ENCODE measurements at regions not wholly inside any gene's neighbourhood (a gene's known extent, or its start where the extent isn't known, plus 50 kb on each side); places are given as distances from the start of the nearest gene placed in this dataset.
"Not testable (repeated sequence)": the region's sequence is repeated elsewhere in the genome, so short reads cannot be mapped to it uniquely, and the experiment has no call there.

DNA sequence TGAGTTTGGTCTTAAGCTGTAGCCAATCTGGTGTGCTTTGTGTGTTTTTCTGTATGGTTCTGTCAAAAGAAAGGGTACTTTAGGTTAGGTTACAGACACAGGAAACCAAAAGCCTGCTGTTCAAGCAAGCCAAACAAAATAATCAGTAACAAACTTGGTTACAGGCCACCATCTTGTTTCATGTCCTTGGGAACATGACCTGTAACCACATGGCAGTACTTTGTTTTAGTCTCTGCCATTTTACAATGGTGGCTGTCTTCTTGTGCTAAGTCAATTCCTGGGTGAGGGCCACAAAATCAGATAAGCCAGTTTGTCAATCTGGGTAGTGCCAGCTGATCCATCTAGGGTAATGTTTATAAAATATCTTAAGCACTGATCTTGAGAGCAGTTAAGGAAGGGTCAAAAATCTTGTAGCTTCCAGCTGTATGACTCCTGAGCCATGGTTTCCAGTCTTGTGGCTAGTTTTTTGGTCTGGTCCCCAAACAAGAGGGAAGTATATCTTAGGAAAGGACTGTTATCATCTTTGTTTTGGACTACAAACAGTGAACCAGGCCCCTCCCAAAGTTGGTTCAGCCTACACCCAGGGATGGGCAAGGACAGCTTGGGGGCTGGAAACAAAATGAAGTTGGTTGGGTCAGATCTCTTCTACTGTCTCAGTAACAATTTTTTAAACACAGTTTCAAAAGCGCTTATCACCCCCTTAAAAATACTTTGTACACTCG lies 90.0 kb downstream of the IGLL5 start:
- no peak for DNase-seq

DNA sequence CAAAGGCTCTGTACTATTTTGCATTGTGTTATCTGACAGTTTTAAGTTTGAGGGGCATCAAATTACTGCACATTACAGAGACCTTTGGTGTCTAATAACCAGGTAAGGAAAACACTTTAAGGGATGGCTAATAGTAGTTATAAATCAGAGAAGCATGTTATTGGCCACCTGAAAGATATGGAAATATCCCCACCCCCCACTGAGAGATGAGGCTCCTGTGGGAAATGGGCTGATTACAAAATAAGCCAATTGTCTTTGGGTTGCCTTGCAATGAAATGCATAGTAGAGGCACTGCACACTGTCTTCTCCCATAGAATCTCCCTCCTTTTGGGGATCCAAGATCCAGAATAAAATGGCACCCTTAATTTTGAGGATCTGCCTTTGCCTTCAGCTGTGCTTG lies 91.0 kb downstream of the IGLL5 start:
- DNase-seq, result no peak

DNA sequence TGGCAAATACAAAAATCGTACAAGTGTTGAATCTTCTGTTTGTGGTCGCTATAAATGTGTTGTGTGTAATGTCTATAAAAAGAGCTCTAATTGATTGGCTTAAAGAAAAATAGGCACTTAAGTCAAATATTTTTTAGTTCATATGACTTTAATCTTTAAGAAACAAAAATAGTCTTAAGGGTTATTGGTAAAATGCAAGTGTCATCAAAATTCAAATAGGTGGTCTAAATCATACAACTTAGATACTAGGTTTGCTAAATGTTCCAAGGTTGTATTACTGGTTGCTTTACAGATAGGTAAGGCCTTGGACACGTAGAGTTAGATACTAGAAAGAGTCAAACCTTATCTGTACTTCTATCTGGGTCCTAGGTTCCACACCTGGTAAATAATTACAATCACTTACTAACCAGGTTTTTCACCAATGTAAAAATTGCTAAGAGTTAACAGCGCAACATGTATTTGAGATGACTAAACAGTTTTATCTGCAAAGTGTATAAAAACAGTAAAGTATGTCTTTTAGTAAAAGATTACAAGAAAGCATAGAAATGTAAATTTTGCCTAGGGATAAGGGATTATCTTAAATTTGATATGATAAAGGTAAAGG lies 91.1 kb upstream of the GNAZ start:
- DNase-seq, result no peak

DNA sequence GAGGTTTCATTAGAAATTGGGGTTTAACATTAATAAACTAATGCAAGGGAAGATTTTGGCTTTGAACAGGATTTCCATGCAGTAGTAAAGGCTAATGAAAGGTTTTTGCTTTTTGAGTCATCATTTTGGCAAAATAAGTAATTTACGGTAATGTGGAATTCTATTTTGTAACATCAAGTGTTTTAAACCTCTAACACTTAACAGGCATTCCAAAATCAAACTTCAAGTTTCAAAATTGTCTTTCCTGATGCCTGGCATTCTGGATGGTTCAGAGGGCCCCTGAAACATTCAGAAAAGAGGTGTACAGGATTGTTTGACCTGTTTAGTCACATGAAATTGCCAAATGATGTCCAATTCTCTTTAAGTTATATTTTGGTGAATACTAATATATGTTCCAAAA lies 90.4 kb upstream of the GNAZ start:
- DNase-seq, result no peak

DNA sequence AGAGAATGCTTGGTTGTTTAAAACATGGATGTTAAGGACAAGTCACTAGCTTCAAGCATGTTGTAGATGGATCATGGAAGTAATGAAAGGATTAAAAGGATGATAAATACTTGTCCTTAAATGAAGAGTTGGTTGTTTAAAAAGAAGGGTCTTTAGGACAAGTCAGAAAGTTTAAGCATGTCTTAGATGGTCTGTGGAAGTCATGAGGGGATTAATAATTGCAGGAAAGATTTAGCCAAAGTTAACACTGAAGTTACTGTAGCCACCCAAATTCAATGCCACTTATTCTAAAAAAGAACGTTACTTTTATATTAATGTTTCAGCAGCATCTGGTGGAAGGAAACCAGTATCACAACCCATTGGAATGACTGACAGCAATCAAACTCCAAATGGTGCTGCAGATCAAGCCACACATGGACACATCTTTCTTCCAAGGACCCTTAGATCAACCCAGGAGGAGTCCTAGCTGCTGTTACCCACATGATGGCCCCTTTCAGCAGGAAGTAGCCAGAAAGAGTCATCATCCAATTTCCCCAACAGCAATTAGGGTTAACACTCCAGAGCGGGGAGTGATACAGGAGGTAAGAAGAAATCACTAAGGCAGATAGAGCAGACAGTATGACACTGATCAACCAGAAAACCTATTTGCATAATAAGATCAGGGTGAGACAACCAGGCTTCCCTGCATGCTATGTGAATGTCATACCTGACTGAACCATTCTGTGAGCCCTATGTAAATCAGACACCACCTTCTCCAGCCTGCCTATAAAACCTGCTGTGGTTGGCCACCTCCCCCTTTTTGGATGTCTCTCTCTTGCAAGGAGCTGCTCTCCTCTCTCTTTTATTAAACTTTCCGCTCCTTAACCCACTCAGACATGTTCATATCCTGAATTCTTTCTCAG lies 88.4 kb upstream of the GNAZ start:
- DNase-seq, result no peak

DNA sequence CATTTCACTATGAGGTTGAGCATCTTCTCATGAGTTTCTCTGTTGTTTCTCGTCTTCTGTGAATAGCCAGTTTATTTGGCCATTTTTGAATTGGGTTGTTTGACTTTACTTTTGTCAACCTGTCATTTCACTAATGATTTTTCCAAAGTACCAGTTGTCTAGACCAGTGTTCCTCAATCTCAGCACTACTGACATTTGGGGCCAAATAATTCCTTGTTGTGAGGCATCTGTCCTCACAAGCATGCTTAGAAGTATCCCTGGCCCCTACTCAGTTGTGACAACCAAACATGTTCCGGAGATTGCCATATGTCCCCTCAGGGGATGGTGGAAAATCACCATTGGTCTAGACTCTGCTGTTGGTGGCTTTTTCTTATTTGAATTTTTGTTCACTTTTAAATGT lies 87.7 kb upstream of the GNAZ start:
- DNase-seq, result no peak

DNA sequence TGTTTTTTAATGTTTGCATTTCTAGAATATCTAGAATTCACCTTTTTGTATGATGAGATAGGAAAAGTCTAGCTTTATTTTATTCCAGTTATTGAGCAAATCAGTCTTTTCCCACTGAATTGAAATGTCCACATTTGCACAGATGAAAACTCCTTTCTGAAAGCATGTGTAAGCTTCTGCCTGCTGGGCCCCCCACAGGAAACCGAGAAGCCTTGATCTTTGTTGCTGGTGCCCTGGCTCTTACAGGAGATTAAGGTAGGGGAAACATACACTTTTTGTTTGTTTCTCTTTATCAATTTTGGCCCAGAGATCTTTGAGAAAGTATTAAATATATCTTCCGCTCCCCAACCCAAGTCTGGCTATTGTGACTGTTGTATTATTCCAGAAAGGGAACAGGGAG lies 87.2 kb upstream of the GNAZ start:
- DNase-seq, result no peak

DNA sequence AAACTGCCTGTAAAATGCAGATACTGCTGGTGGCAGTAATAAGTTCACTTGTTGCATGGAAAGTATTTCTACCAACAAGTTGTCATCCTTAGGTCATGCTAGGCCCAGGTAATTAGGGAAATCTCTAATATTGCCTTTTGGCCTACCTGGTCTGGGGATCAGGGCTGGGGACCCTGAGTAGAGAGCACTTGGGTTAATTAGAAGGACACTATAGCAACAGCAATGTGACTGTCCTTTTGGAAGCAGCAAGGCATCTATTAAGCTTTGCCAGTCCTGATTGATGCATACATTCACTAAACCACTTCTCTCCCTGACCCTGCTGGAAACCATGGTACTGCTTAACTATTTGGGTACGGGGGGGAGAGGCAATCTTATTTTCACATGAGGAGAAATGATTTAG lies 86.5 kb upstream of the GNAZ start:
- DNase-seq, result no peak

DNA sequence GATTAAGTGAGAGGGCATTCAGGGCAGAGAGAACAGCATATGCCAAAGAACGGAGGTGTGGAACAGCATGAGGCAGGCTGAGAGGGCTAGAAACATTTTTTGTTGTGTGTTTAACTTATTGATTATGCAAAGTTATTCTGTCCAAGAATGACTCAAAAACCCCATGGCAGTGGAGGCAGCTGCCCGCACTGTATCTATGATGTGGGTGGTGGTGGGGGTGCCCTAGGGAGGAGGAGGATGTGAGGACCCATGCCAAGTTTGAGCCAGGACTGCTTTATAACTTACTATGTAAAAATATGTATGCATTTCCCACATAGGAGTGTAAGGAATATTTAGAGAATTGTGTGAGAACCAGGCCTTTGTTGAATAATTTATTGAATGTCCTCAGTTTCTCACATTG lies 85.4 kb upstream of the GNAZ start:
- DNase-seq, result no peak

DNA sequence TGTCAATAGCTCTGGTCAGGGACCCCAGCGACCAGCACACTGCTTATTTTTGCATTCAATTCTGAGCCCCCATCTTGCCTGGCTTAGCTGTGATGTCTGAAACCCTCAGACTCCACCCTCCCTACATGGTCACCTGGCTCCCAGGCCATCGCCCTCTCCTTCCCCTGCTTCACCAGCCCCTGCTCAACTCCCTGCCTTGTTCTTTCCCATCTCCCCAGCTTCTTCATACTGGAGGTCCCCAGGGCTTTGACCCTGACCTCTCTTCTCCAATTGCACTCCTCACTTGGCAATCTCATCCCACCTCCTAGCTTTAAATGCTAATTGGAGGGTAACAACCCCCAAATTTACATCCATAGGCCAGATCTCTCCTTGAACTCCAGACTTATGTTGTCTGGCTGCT lies 84.3 kb upstream of the GNAZ start:
- DNase-seq, result no peak

DNA sequence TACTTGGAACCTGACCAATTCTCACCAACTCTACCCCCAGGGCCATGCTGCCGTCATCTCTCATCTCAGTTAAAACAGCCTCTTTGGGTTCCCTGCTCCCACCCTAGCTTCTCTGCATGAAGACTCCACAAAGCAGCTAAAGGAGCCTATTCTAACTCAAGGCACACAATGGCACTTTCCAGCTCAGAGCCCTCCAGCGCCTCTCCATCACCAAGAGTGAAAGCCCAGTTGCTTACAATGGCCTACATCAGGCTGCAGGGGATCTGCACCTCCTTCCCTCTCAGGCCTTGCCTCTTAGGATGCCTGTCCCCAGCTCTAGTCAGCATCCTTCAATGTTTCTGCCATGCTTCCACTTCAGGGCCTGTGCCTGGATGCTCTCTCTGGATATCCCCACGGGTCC lies 83.7 kb upstream of the GNAZ start:
- DNase-seq, result no peak

DNA sequence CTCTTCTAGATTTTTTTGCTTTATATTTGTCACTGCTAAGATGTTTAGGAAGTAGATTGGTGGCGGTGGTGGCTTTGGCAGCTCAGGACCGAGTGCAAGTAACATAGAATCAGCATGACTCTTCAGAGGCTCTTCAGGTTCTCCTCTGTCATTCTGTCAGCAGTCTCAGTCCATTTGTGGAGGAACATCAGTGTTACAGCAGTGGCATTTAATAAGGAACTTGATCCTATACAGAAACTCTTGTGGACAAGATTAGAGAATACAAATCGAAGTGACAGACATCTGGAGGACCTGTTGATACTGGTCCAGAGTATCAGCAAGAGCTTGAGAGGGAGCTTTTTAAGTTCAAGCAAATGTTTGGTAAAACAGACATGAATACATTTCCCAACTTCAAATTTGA lies 82.2 kb upstream of the GNAZ start:
- DNase-seq, result no peak

DNA sequence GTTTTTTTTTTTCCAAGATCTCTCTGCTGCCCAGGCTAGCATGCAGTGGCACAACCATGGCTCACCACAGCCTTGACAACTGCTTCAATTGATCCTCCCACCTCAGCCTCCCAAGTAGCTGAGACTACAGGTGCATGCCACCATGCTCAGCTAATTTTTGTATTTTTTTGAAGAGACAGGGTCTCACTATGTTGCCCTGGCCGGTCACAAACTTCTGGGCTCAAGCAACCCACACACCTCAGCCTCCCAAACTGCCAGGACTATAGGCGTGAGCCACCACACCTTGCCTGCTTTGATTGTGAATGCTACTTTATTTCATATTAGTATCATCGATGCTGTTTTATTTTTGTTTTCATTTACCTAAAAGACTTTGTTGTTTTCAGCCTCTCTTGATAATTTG lies 81.5 kb upstream of the GNAZ start:
- DNase-seq, result no peak

DNA sequence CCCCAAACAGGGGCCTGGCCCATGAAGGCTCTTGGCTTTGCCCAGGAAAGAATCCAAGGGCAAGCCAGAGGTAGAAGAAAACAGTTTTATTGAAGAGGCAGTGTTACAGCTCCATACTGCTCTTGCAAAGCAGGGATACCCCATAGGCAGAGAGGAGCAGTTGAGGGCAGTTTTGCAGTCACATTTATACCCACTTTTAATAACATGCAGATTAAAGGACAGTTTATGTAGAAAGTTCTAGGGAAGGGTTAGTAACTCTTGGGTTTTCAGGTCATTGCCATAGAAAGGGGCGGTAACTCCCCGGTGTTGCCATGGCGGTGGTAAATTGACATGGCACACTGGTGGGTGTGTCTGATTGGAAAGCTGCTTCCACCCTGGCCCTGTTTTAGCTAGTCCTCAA lies 80.5 kb upstream of the GNAZ start:
- DNase-seq, result no peak

DNA sequence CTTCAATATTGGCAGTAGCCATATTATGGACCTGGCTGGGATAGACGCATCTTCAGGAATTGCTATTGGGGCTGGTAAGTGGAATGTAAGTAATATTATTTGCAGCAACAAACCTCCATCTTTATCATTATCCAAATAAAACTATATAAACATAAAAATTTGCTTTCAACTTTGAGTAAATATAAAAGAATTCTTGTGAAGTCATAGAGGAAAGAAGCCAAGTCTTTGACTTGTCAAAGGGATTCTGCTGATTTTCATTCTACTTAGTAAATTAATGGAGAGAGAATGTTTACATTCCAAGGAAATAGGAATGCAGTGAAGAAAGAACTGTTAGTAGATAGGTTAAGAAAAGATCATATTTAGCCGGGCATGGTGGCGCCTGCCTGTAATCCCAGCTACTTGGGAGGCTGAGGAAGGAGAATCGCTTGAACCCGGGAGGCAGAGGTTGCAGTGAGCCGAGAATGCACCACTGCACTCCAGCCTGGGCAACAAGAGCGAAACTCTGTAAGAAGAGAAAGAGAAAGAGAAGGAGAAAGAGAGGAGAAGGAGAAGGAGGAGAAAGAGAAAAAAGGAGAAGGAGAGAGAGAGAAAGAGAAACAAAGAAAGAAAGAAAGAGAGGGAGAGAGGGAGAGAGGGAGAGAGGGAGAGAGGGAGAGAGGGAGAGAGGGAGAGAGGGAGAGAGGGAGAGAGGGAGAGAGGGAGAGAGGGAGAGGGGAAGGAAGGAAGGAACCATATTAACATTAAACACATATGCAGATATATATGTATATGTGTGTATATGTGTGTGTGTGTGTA lies 79.4 kb upstream of the GNAZ start:
- DNase-seq, result not testable (repeated sequence)

DNA sequence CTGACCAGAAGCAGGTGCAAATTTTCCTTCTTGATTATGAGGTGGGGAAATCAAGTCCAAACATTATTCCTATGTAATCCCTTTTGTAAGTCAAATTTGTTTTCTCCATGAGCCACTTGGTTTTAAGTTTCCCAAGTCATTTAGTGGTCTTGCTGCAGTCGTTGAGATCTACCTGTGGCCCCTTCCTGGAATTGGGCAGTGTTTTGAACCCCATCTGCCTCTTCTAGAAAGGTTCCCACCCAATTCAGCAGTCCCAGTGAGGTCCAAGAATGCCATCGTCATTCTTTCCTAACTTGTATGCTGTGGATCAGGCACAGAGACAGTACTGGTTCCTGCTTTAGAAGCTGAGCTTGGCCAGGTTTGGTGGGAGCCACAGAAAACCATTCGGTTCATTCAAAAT lies 77.8 kb upstream of the GNAZ start:
- DNase-seq, result no peak

DNA sequence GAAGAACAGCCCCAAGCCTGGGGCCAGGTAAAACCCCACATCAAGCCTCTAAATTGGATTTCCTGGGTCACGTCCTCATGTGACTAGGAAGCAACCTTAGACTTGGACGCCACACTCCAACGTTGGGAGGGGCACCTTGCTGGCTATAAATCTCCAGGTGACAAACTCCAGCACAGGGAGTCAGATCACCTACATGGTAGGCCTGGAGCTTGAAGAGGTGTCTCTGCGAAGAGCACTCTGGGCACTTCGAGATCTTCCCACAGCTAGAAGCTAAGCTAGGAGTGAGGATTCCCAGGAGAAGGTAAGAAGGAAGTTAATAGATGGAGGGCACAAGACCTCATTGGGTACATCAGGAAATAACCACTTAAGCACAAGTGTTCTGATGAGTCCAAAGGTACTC lies 77.1 kb upstream of the GNAZ start:
- DNase-seq, result no peak

DNA sequence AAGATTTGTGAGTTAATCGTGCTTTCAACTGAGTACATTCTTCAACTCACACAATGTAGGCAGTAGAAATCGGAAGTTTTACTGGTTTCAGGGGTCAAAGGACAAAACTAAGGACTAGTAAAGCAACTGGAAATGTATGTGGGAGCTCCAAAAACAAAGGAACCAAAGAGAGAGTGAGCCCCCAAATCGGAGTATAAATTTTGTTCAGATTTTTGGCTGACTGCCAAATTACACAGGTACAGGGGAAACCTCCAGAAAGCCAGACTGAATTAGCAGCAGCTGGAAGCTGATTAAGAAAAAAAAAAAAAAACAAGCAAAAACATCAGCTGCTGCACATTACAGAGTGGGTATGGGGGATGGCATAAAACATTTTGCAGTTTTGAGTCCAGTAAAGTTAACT lies 75.2 kb upstream of the GNAZ start:
- DNase-seq, result no peak

DNA sequence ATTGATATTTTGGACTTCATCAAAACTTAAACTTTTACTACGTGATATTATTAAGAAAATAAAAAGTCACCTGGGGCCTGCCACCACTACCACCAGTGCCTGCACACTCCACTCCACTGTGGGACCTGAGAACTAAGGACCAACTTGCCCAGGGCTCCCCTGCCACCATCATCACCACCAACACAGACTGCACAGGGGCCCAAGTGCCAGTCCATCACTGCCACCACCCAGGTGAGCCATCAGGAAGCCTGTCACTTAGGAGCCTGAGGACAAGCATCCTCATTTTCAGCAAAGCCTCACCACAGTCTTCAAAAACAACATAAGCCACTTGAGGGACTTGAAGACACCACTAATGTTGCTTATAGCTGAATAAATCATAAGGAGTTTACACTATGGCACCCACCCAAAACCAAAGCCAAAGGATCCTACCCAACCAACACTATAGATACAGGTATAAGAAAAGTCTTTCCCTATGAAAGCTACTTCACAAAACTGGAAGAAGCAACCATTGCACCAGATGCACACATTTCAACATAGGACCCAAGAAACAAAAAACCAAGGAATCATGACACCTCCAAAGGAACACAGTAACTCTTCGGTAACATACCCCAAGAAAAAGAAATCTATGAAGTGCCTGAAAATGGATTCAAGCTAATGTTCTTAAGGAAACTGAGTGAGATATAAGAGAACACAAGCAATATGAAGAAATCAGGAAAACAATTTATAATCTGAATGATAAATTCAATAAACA lies 73.6 kb upstream of the GNAZ start:
- no peak for DNase-seq

DNA sequence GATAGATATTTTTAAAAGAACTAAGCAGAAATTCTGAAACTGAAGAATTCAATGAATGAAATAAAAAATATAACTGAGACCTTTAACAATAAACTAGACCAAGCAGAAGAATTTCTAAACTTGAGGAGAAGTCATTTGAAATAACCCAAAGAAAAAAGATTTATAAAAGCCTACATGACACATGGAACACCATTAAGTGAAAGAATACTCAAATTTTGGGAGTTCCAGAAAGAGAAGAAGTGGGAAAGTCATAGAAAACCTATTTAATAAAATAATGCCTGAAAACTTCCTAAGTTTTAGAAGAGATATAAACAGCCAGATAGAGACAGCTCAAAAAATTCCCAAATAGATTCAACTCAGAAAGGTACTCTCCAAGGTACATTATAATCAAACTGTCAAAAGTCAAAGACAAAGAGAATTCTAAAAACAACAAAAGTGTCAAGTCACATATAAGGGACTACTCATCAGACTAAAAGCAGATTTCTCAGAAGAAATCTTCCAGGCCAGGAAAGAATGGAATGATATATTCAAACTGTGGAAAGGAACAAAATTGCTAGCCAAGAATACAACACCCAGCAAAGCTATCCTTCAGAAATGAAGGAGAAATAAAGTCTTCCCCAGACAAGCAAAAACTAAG lies 72.9 kb upstream of the GNAZ start:
- DNase-seq, result no peak

DNA sequence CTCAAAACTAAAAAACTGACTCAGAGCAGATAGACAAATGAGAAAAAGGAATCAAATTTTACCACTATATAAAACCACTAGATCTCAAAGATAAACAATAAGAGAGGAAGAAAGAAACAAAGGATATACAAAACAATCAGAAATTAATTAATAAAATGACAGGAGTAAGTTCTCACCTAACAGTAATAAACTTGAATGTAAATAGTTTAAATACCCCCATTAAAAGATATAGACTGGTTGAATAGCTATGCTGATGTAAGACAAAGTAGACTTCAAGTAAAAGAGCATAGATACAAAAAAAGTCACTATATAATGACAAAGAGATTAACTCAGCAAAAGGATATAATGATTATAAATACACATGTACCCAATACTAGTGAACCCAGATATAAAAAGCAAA lies 72.3 kb upstream of the GNAZ start:
- DNase-seq, result no peak

DNA sequence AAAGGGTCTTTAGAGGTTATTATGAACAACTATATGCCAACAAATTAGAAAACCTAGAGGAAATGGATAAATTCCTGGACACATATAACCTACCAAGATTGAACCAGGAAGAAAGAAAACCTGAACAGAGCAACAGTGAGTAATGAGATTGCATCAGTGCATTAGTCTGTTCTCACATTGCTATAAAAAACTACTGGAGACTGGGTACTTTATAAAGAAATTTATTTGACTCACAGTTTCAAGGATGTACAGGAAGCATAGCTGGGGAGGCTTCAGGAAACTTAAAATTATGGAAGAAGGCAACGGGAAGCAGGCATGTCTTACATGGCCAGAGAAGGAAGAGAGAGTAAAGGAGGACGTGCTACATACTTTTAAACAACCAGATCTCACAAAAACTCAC lies 70.8 kb upstream of the GNAZ start:
- no peak for DNase-seq
